Naive thymus-derived CD8-positive, alpha-beta T cell (primary cell): ENCODE measurements at regions not wholly inside any gene's neighbourhood (a gene's known extent, or its start where the extent isn't known, plus 50 kb on each side); places are given as distances from the start of the nearest gene placed in this dataset.
A peak's percentile ranks its signal among the peaks of the same experiment; 100 is the strongest.

Experiments used
- ATAC-seq, 2 donors: fragments of 150-1000 bp; cut with Tn5 transposase in 1 of 2; sonication (Bioruptor Pico), chemical (Tn5 transposase) in 1 of 2; 1 replicate in 1 of 2; 2 replicates in 1 of 2; pipeline ENCODE4 v1.10.0; 2021; ENCODE audit warnings: mild to moderate bottlenecking in 2 of 2, moderate library complexity in 2 of 2
- POLR2A ChIA-PET: fragments of 350-600 bp; sonication (Branson Sonifier 250); formaldehyde crosslinking; loops from one replicate; lab custom pipeline; 2021; ENCODE audit warnings: antibody characterized with exemption; lab: Charles Lee
- DNase-seq, 10 donors: peaks; one replicate each; pipeline versions ENCODE4 v3.0.0 to v3.0.0-alpha.2; 2020 to 2022
- H3K27ac Mint-ChIP-seq, 10 donors: one replicate each; pipeline ENCODE4 v1.8.0; 2020 to 2022; ENCODE audit warnings: mild to moderate bottlenecking in 10 of 10, mixed read lengths in 10 of 10, moderate library complexity in 4 of 10, inconsistent platforms in 1 of 10
- H3K27me3 Mint-ChIP-seq, 5 donors: one replicate each; pipeline ENCODE4 v1.8.0; 2021 to 2022; ENCODE audit warnings: mixed read lengths in 5 of 5
- H3K36me3 Mint-ChIP-seq, 3 donors: one replicate each; pipeline ENCODE4 v1.8.0; 2020 to 2022; ENCODE audit warnings: mixed read lengths in 3 of 3, mild to moderate bottlenecking in 2 of 3, inconsistent platforms in 1 of 3
- H3K4me1 Mint-ChIP-seq, 4 donors: one replicate each; pipeline ENCODE4 v1.8.0; 2021 to 2022; ENCODE audit warnings: mixed read lengths in 4 of 4
- H3K4me3 Mint-ChIP-seq, 10 donors: one replicate each; pipeline ENCODE4 v1.8.0; 2020 to 2022; ENCODE audit warnings: mild to moderate bottlenecking in 10 of 10, mixed read lengths in 10 of 10, moderate library complexity in 6 of 10, inconsistent platforms in 1 of 10
- H3K9me3 Mint-ChIP-seq, 9 donors: one replicate each; pipeline ENCODE4 v1.8.0; 2020 to 2022; ENCODE audit warnings: mixed read lengths in 9 of 9, mild to moderate bottlenecking in 3 of 9, inconsistent platforms in 1 of 9, moderate library complexity in 1 of 9

DNA sequence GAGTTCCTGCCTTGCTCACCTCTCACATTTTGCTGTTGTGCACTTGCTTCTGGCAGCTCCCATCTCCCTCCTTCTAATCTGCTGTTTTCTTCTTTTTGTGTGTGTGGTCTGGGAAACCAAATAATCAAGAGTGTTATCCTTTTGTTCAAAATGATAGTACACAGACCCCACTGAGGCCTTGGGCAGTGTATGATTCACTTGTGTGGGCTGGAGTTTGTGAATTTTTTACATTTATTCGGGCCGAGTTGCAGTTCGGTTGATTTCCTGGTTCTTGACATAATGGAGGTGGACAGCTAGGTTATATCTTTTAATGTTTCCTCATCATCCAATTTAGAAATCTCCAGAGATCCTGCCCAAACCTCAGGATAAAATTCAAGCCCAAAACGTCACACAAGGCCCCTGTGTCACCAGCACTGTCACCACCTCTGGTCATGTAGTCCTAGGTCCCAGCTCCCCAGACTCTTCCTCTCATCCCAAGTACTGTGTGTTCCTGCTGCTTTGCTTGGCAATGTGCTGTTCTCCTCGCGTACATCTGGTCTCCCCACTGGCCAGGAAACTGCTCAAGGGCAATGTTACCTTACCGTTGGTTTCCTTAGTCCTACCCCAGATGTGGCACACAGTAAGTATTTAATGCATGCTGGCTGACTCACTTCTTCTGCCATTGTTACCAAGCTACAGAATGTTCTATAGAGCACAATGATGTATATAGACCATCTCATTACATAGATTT, 55.7 kb upstream of the PHACTR2 start:
- H3K4me3 Mint-ChIP-seq, result no peak overlapping the region
- POLR2A ChIA-PET, result no interaction called here
- peak overlapping the region in 1 of 10 donors; percentile 21 for H3K27ac Mint-ChIP-seq
- DNase-seq (no peak), ATAC-seq (no peak)
- peaks cover 0 to 2% (median 0%) of the 10 kb centered on the region in 5 donors for H3K27me3 Mint-ChIP-seq
- H3K9me3 Mint-ChIP-seq, result no peaks in the 10 kb centered on the region
- no peaks in the 10 kb centered on the region for H3K36me3 Mint-ChIP-seq
- H3K4me1 Mint-ChIP-seq, result peaks cover 5 to 12% (median 7%) of the 10 kb centered on the region in 4 donors

DNA sequence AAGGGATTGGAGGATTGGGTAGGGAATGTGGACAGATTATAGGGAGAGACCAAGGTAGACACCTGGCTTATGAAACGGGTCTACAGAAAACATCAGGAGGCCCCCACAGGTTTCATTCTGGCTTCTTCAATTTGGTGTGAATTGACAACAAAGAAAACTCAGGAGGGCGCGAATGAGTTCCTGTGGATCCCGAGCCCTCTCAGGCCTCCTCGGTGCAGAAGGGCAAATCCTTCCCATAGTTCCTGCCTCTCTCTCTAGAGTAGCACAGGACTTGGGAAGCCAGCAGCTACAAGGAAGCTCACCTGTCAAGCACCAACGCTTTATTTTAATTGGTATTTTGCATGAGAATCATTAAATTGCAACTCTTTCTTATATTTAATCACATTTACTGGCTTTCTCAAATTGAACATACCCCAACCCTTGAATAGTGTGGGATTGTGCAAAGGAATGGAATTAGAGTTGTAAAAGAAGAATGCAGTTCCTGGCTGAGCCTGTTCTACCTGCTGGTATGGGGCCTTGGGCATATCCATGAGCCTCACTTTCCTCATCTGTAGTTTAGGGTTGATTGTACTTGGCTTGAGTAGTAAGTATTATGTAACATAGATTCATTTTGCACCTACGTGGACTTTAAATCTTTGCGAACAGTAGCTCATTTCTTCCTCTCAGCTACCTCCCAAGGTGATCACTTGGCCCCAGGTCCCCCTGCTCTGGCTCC, 56.4 kb upstream of the PHACTR2 start:
- DNase-seq, result no peak
- Mint-ChIP-seq H3K4me1 (peaks cover 5 to 8% (median 6%) of the 10 kb centered on the region in 4 donors), H3K27me3 (peaks cover 0 to 2% (median 0%) of the 10 kb centered on the region in 5 donors), H3K9me3 (no peaks in the 10 kb centered on the region), H3K4me3 (no peak overlapping the region), H3K27ac (no peak overlapping the region), H3K36me3 (no peaks in the 10 kb centered on the region)
- POLR2A ChIA-PET, result no interaction called here
- ATAC-seq, result no peak

DNA sequence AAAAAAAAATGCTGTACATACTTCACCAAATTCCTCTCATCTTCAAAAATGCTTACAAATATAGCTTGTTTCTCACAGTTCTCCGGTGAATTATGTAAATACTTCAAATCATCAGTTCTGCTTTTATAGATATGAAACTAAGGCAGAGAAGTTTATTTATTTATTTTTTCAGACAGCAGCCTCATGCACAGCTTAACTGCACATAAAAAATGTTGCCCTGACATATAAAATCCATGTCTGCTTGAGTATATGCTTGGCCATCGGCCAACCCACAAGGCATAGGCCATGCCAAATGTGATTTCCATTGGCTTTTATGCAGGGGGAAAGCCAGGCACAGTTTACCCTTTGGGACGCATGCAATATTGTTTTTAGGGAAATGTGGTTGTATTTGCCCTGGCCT, 57.3 kb upstream of the PHACTR2 start:
- no peak overlapping the region for H3K27ac Mint-ChIP-seq
- H3K4me1 Mint-ChIP-seq, result peaks cover 0 to 2% (median 1%) of the 10 kb centered on the region in 4 donors
- no peak overlapping the region for H3K4me3 Mint-ChIP-seq
- H3K36me3 Mint-ChIP-seq, result no peaks in the 10 kb centered on the region
- H3K27me3 Mint-ChIP-seq, result peaks cover 0 to 2% (median 0%) of the 10 kb centered on the region in 5 donors
- no peak for DNase-seq
- no peaks in the 10 kb centered on the region for H3K9me3 Mint-ChIP-seq
- ATAC-seq, result no peak
- POLR2A ChIA-PET, result interaction anchor here (0.5 kb wide), 1 partner anchor 187 kb away, joined by 3 read pairs; no protein-coding TSS in a partner anchor

DNA sequence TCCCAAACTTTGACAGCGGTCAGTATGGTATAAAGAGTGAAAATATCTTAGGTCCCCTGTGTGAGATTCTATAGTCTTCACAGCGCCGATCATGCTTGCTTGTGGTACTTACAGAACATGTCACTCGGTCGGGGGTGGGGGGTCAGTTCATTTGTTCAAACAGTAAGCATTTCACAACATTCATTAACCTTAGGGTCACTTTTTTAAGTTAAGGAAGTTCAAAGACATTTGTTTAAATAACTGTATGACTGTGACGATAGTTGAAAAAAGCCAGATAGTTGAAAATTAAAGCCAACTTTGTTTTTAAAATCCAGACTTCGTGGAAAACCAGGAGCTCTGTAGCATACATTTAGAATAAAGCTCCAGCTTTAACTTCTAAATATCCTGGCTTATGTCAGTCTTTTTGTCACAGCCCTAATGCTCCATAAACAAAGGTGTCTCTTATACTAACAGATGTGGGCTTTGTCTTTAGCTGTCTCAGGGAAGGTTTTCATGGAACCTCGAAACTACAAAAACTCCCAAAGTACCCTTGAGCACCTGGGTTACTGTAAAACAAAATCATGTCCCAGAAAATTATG, 57.9 kb upstream of the PHACTR2 start:
- H3K4me1 Mint-ChIP-seq, result peaks cover 0 to 2% (median 2%) of the 10 kb centered on the region in 4 donors
- H3K9me3 Mint-ChIP-seq, result no peaks in the 10 kb centered on the region
- H3K4me3 Mint-ChIP-seq, result no peak overlapping the region
- POLR2A ChIA-PET, result no interaction called here
- no peak for DNase-seq
- ATAC-seq, result no peak
- peaks cover 0 to 2% (median 0%) of the 10 kb centered on the region in 5 donors for H3K27me3 Mint-ChIP-seq
- H3K27ac Mint-ChIP-seq, result no peak overlapping the region
- no peaks in the 10 kb centered on the region for H3K36me3 Mint-ChIP-seq

DNA sequence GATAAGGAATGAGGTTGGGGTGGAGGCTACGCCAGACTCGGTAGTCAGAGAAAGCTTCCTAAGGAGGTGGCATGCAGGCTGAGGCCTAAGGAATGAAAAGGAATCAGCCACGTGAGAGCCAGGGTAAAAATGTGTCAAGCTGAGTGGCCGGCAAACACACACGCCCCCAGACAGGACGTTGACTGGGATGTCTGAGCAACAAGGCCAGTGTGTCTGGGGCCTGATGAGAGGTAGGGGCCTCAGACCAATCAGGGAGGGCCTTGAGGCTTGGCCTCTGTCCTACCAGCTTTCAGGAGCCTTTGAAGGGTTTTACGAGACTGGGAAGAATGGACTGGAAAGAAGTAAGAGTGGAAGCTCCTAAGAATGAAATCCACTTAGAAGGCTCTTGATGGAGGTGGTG, 61.0 kb upstream of the PHACTR2 start:
- Mint-ChIP-seq H3K4me1 (peaks cover 2 to 15% (median 8%) of the 10 kb centered on the region in 4 donors), H3K36me3 (no peaks in the 10 kb centered on the region), H3K9me3 (no peaks in the 10 kb centered on the region), H3K27me3 (no peaks in the 10 kb centered on the region), H3K27ac (no peak overlapping the region), H3K4me3 (no peak overlapping the region)
- POLR2A ChIA-PET, result interaction anchor here (0.6 kb wide), 1 partner anchor 1050 kb away, joined by 3 read pairs; no protein-coding TSS in a partner anchor
- DNase-seq (no peak), ATAC-seq (no peak)

DNA sequence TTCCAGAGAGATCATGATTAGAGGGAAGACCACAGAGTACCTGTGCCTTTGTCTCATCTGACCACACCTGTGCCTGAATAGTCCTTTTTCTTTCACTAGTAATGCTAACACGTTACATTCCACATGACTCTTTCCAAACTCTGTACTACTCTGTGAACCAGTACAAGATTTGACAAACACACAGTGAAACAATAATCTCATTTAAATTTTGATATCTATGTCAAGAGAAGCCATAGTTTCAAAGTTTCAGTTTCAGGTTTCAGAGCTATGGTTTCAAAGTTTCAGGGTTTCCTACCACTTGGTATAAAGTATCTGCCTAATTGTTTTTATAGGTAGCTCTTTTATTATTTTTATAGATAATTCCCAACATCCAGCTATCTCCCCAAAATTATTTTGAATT, 62.0 kb upstream of the PHACTR2 start:
- POLR2A ChIA-PET, result no interaction called here
- H3K4me1 Mint-ChIP-seq, result peaks cover 2 to 15% (median 8%) of the 10 kb centered on the region in 4 donors
- no peak for DNase-seq

DNA sequence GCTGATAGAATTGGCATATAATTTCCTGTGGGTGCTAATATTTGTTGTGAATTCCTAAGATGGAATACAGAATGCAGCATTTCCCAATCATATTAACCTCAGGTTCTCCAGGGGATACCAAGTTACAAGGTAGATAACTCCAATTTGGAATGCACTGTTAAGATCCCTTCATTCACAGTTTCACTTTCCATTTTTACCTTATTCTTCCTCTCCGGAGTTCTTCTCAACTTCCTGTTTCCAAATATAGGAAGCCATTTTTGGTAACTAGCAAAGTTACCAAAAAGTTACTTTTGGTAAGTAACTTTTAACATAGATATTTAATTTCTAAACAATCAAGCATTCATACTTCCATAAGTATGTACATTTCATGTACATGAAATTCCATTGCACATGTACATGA, 63.5 kb upstream of the PHACTR2 start:
- H3K27ac Mint-ChIP-seq, result no peak overlapping the region
- ATAC-seq (no peak), DNase-seq (no peak)
- H3K27me3 Mint-ChIP-seq, result no peaks in the 10 kb centered on the region
- peak overlapping the region in 5 of 10 donors; percentile 12 to 42 (median 38) for H3K4me3 Mint-ChIP-seq
- POLR2A ChIA-PET, result no interaction called here
- peaks cover 2 to 15% (median 8%) of the 10 kb centered on the region in 4 donors for H3K4me1 Mint-ChIP-seq
- no peaks in the 10 kb centered on the region for H3K36me3 Mint-ChIP-seq
- H3K9me3 Mint-ChIP-seq, result no peaks in the 10 kb centered on the region

More for the DNA sequence above, 62.0 kb upstream of the PHACTR2 start:
- ATAC-seq, result no peak
- Mint-ChIP-seq H3K27me3 (no peaks in the 10 kb centered on the region), H3K9me3 (no peaks in the 10 kb centered on the region), H3K36me3 (no peaks in the 10 kb centered on the region), H3K4me3 (no peak overlapping the region), H3K27ac (no peak overlapping the region)

DNA sequence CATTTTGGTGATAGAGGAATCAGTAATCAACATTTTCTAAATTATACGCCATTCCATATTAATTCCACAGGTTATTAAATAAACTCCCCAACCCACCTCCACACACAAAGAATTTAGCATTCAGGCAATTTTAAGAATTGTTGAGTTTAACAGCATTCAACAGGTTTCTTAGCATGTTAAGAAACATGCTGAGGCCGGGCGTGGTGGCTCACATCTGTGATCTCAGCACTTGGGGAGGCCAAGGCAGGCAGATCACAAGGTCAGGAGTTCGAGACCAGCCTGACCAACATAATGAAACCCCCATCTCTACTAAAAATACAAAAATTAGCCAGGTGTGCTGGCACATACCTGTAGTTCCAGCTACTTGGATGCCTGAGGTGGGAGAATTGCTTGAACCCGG, 64.0 kb upstream of the PHACTR2 start:
- Mint-ChIP-seq H3K9me3 (no peaks in the 10 kb centered on the region), H3K36me3 (no peaks in the 10 kb centered on the region), H3K27me3 (no peaks in the 10 kb centered on the region), H3K4me1 (peaks cover 2 to 15% (median 8%) of the 10 kb centered on the region in 4 donors), H3K4me3 (peak overlapping the region in 1 of 10 donors; percentile 38), H3K27ac (no peak overlapping the region)
- POLR2A ChIA-PET, result no interaction called here
- DNase-seq (no peak), ATAC-seq (no peak)

DNA sequence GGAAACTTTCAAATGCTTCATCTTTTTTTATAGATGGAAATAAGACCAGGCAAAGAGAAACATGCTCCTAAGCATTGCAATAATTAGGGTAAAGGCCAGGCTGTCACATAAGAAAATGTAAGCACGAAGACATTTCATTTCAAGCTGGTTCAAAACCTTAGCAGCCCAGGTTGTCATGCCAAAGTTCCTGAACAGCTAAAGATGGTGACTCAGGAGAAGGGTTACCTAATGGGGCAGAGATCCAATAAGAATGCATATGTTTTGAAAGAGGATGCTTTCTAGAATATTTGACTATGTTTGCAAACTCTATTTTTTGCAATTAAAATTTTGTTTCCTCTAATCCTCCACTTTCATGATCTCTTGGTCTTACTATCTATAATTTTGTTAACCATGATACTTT, 65.6 kb upstream of the PHACTR2 start:
- Mint-ChIP-seq H3K36me3 (no peaks in the 10 kb centered on the region), H3K9me3 (no peaks in the 10 kb centered on the region), H3K27me3 (no peaks in the 10 kb centered on the region), H3K4me1 (peaks cover 0 to 16% (median 7%) of the 10 kb centered on the region in 4 donors), H3K27ac (no peak overlapping the region), H3K4me3 (no peak overlapping the region)
- no peak for DNase-seq
- ATAC-seq, result no peak
- POLR2A ChIA-PET, result no interaction called here

DNA sequence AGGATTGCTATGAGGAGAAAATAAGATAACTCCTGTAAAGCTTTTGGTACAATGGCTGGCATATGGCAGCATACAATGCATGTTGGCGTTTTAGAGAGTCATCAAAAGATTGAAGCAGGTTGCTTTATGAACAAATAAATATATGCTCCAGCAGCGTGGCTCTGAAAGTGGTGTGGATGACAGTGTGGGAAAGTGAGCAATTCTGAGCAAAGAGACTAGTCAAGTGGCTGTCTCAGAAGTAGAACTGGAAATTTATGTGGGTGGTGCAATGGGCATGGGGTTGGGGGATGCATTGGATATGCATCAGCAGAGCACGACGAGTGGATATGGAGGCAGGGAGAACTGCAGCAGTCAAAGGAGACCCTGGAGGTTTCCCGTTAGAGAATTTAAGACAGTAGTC, 66.2 kb upstream of the PHACTR2 start:
- POLR2A ChIA-PET, result no interaction called here
- Mint-ChIP-seq H3K27me3 (no peaks in the 10 kb centered on the region), H3K4me1 (peaks cover 0 to 16% (median 7%) of the 10 kb centered on the region in 4 donors), H3K4me3 (no peak overlapping the region), H3K27ac (no peak overlapping the region), H3K9me3 (no peaks in the 10 kb centered on the region), H3K36me3 (no peaks in the 10 kb centered on the region)
- no peak for ATAC-seq
- no peak for DNase-seq

DNA sequence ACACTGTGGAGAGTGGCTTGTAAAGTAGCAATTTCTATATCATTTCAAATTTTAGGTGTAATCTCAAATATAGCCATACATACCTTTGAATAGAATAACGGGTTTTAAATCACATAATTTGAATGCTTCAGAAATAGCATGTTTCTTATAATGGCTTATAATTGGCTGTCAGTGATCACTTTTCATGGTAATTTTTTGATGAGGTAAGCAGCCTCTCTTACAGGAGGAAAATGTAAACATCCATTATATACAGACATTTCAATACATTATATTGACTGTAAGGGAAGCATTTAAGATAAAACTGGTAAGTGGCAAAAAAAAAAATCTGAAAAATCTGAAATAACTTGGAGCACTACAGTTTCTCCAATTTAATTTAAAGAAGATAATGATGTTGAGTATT, 67.8 kb upstream of the PHACTR2 start:
- no peaks in the 10 kb centered on the region for H3K9me3 Mint-ChIP-seq
- peaks cover 0 to 14% (median 7%) of the 10 kb centered on the region in 4 donors for H3K4me1 Mint-ChIP-seq
- H3K27me3 Mint-ChIP-seq, result no peaks in the 10 kb centered on the region
- DNase-seq (no peak), ATAC-seq (no peak)
- H3K36me3 Mint-ChIP-seq, result no peaks in the 10 kb centered on the region
- H3K4me3 Mint-ChIP-seq, result no peak overlapping the region
- no peak overlapping the region for H3K27ac Mint-ChIP-seq
- POLR2A ChIA-PET, result no interaction called here

DNA sequence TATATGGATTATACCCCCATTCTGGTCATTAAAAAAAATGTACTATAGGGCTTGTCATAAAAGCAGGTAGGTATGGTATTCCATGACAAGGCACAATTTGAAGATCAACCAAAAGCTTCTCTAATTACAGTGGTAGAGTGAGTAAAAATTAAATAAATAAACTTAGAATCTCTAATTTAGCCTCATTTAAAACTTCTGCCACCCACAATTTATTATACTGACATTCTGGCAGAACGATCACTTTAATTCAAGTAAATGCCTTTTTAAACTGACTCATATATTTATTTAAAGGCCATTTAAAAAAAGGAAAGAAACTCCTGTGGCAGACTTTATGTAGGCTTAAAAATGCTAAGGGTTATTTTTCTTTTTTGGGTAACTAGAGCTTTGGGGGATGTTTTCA, 68.3 kb upstream of the PHACTR2 start:
- no peaks in the 10 kb centered on the region for H3K27me3 Mint-ChIP-seq
- H3K9me3 Mint-ChIP-seq, result no peaks in the 10 kb centered on the region
- no peak for DNase-seq
- ATAC-seq, result no peak
- POLR2A ChIA-PET, result no interaction called here
- H3K4me1 Mint-ChIP-seq, result peaks cover 0 to 11% (median 5%) of the 10 kb centered on the region in 4 donors
- H3K4me3 Mint-ChIP-seq, result no peak overlapping the region
- no peaks in the 10 kb centered on the region for H3K36me3 Mint-ChIP-seq
- H3K27ac Mint-ChIP-seq, result no peak overlapping the region

DNA sequence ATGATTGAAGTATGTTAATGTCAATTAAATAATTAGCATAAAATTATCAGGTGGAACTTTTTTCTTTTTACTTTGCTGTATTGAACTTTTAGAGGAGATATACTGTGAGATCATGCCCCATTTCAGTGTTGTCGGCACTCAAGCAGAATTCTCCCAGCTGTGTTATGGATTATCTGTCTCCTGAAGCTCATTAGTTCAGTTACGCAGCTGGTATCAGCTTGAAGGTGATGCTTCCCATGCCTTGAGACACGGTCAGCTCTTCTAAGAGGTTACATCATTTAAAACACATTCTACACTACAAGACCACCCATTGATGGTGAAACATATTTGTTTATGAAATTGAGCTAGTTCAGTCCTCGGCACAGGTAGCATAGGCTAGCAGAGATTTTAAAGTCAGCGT, 68.9 kb upstream of the PHACTR2 start:
- H3K9me3 Mint-ChIP-seq, result no peaks in the 10 kb centered on the region
- H3K27ac Mint-ChIP-seq, result no peak overlapping the region
- no peak for ATAC-seq
- no peak overlapping the region for H3K4me3 Mint-ChIP-seq
- POLR2A ChIA-PET, result no interaction called here
- peaks cover 0 to 5% (median 0%) of the 10 kb centered on the region in 4 donors for H3K4me1 Mint-ChIP-seq
- no peaks in the 10 kb centered on the region for H3K36me3 Mint-ChIP-seq
- DNase-seq, result no peak
- H3K27me3 Mint-ChIP-seq, result no peaks in the 10 kb centered on the region
